OCI-LY7 (cell line): ENCODE measurements at regions not wholly inside any gene's neighbourhood (a gene's known extent, or its start where the extent isn't known, plus 50 kb on each side); places are given as distances from the start of the nearest gene placed in this dataset.

Source experiments
- BruUV-seq: library from RNA; stranded (reverse); fragments of 400-500 nt; replicated peaks from 2 replicates; lab custom pipeline; 2021; lab: Mats Ljungman, UMichigan
- CTCF ChIA-PET: fragments of 300-600 bp; sonication (Branson Sonifier 250); formaldehyde crosslinking; loops from one replicate; lab custom pipeline; 2022; ENCODE audit warnings: antibody characterized with exemption; ENCODE audit not compliant: unreplicated experiment; lab: Charles Lee
- POLR2A ChIA-PET: fragments of 300-600 bp; sonication (Branson Sonifier 250); formaldehyde crosslinking; loops from one replicate; lab custom pipeline; 2022; ENCODE audit warnings: antibody characterized with exemption; lab: Charles Lee
- DNase-seq: peaks from one replicate; pipeline ENCODE4 v3.0.0-alpha.2; 2015; ENCODE audit warnings: low spot score
- H2AFZ ChIP-seq: fragments of 200-600 bp; sonication (generic), shearing (Covaris generic); 2 replicates; pipeline ENCODE4 v1.6.1; 2014; ENCODE audit warnings: mild to moderate bottlenecking, antibody characterized with exemption, low read length, moderate library complexity
- H3K27ac ChIP-seq: fragments of 200-600 bp; sonication (generic); 2 replicates; pipeline ENCODE4 v1.5.1; 2014; ENCODE audit warnings: mixed run types, low read depth, mild to moderate bottlenecking, moderate library complexity, low read length, inconsistent platforms; ENCODE audit not compliant: poor library complexity, severe bottlenecking
- H3K36me3 ChIP-seq: fragments of 200-600 bp; sonication (generic); 2 replicates; pipeline ENCODE4 v1.6.1; 2014; ENCODE audit warnings: mild to moderate bottlenecking, antibody characterized with exemption, low read length, moderate library complexity, mixed read lengths; ENCODE audit not compliant: insufficient read depth
- H3K4me1 ChIP-seq: fragments of 200-600 bp; sonication (generic); 2 replicates; pipeline ENCODE4 v1.5.1; 2014; ENCODE audit warnings: mild to moderate bottlenecking, low read length; ENCODE audit not compliant: insufficient read depth, poor library complexity, severe bottlenecking
- H3K4me2 ChIP-seq: fragments of 200-600 bp; sonication (generic); 2 replicates; pipeline ENCODE4 v1.6.1; 2014; ENCODE audit warnings: mild to moderate bottlenecking, low read length
- H3K4me3 ChIP-seq: fragments of 200-600 bp; sonication (generic); 2 replicates; pipeline ENCODE4 v1.5.1; 2014; ENCODE audit warnings: mild to moderate bottlenecking, low read depth, low read length; ENCODE audit not compliant: poor library complexity, severe bottlenecking
- H3K79me2 ChIP-seq: fragments of 200-600 bp; sonication (generic); 2 replicates; pipeline ENCODE4 v1.6.1; 2016; ENCODE audit warnings: low read depth, mild to moderate bottlenecking, low read length, moderate library complexity, mixed read lengths; ENCODE audit not compliant: insufficient read depth
- H3K9me2 ChIP-seq: fragments of 200-600 bp; sonication (generic); 2 replicates; pipeline ENCODE4 v1.6.1; 2016; ENCODE audit warnings: mild to moderate bottlenecking, low read length, mixed read lengths; ENCODE audit not compliant: insufficient read depth
- H3K9me3 ChIP-seq: fragments of 200-600 bp; sonication (generic); 2 replicates; pipeline ENCODE4 v1.6.1; 2014; ENCODE audit warnings: mild to moderate bottlenecking, mixed run types, low read length, mixed read lengths
- H4K20me1 ChIP-seq: fragments of 200-600 bp; sonication (generic); 2 replicates; pipeline ENCODE4 v1.6.1; 2014; ENCODE audit warnings: mild to moderate bottlenecking, antibody characterized with exemption, low read length, moderate library complexity, mixed read lengths; ENCODE audit not compliant: insufficient read depth
- CTCF ChIP-seq: fragments of 200-600 bp; sonication (generic); conservative IDR thresholded peaks from 2 replicates; pipeline ENCODE4 v1.5.1; 2014; ENCODE audit warnings: mild to moderate bottlenecking, antibody characterized with exemption, low read length, moderate library complexity, mixed read lengths
- EZH2phosphoT487 ChIP-seq: fragments of 200-600 bp; sonication (generic); IDR thresholded peaks from 2 replicates; pipeline ENCODE4 v1.6.1; 2018; ENCODE audit warnings: low read depth, borderline replicate concordance, mild to moderate bottlenecking, mixed run types, antibody characterized with exemption, low read length, moderate library complexity, mixed read lengths
- intact Hi-C: fragments of 100-400 bp; cut with micrococcal nuclease; formaldehyde crosslinking; loops from one replicate; pipeline ENCODE4 v1.10.0; 2022; ENCODE audit not compliant: unreplicated experiment

DNA sequence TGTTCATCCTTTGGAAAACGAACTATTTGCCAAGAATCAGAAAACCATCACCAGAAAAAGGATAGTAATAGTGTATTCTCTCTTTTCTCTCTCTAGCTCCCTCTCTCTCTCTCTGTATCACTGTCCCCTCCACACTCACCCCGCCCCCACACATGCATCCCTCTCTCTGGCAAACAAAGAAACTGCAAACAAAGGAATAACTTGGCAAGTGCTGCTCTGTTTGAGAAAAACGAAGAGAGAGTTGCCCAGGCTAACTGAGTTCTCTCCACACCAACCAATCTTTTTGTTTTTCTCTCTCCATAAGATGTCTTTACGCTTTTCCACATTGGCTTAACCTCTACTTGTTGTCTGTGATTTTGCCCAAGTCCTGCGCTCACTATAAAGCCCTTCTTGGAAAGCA lies 316.2 kb downstream of the EPHA4 start:
- POLR2A ChIA-PET = interaction anchor here (0.6 to 1.4 kb wide), 3 partner anchors 17 to 119 kb away, joined by 3 to 4 read pairs (median 3); no protein-coding TSS in a partner anchor
- Histone ChIP-seq H3K9me2 (0 out of 2 replicates have a peak, but pooled peaks cover 3% of the 10 kb centered on the region), H3K27ac (no peak overlapping the region), H3K9me3 (peaks cover 8% of the 10 kb centered on the region; the same call in 1 of the 2 replicates), H3K4me2 (no peak overlapping the region), H3K4me1 (no peaks in the 10 kb centered on the region), H3K79me2 (no peaks in the 10 kb centered on the region), H4K20me1 (no peaks in the 10 kb centered on the region), H2AFZ (no peak overlapping the region), H3K36me3 (no peaks in the 10 kb centered on the region), H3K4me3 (no peak overlapping the region)
- intact Hi-C loops = no loop called here
- TF ChIP-seq EZH2phosphoT487 (no peak), CTCF (no peak)
- CTCF ChIA-PET = no interaction called here
- BruUV-seq = no TSS peak
- DNase-seq = no peak

DNA sequence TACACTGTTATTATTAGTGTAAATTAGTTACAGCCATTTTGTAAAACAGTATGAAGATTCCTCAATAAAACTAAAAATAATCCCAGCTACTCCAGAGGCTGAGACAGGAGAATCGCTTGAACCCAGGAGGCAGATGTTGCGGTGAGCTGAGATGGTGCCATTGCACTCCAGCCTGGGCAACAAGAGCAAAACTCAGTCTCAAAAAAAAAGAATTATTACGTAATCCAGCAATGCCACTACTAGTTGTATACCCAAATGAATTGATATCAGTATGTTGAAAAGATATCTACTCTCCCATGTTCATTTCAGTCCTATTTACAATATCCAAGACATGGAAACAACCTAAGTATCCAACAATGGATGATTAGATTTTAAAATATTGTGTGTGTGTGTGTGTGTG lies 313.6 kb downstream of the EPHA4 start:
- Histone ChIP-seq H4K20me1 (no peaks in the 10 kb centered on the region), H3K9me3 (peaks cover 8% of the 10 kb centered on the region; the same call in 1 of the 2 replicates), H3K4me1 (no peaks in the 10 kb centered on the region), H2AFZ (no peak overlapping the region), H3K79me2 (no peaks in the 10 kb centered on the region), H3K4me3 (no peak overlapping the region), H3K36me3 (no peaks in the 10 kb centered on the region), H3K4me2 (no peak overlapping the region), H3K27ac (no peak overlapping the region), H3K9me2 (no peaks in the 10 kb centered on the region)
- intact Hi-C loops = no loop called here
- ChIA-PET POLR2A (no interaction called here), CTCF (no interaction called here)
- TF ChIP-seq EZH2phosphoT487 = no peak
- TF ChIP-seq CTCF = no peak
- no peak for DNase-seq
- no TSS peak for BruUV-seq

DNA sequence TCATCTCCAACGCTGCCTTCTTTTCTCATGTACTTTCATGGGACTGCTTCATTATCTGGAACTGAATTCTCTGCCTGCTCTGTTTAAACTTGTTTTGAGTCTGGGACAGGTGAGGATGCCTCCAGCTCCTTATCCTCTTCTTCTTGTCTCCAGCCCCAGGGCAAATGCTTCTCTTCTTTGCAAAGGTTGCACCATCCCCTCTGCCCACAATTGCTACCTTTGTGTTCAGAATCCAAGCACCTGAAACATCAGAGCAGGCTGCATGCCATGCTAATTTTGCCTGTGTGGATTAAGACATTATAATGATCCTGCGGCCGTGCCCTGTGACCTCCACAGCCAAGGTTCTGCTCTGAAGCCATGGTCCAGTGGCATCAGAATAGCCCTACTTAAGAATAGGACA lies 309.5 kb downstream of the EPHA4 start:
- H2AFZ ChIP-seq = no peak overlapping the region; the same call in 1 of the 2 replicates
- no peaks in the 10 kb centered on the region for H3K36me3 ChIP-seq
- POLR2A ChIA-PET = interaction anchor here (0.6 kb wide), 1 partner anchor 73 kb away, joined by 3 read pairs; no protein-coding TSS in a partner anchor
- no peaks in the 10 kb centered on the region for H4K20me1 ChIP-seq
- H3K4me2 ChIP-seq = no peak overlapping the region
- H3K9me2 ChIP-seq = no peaks in the 10 kb centered on the region
- no peaks in the 10 kb centered on the region for H3K79me2 ChIP-seq
- no TSS peak for BruUV-seq
- H3K9me3 ChIP-seq = no peaks in the 10 kb centered on the region
- intact Hi-C loops = no loop called here
- no peak for TF ChIP-seq EZH2phosphoT487
- no peak for TF ChIP-seq CTCF
- CTCF ChIA-PET = no interaction called here
- no peaks in the 10 kb centered on the region for H3K4me1 ChIP-seq
- H3K27ac ChIP-seq = no peak overlapping the region
- DNase-seq = no peak
- no peak overlapping the region for H3K4me3 ChIP-seq
